OCI-LY1 (cell line): ENCODE measurements at regions not wholly inside any gene's neighbourhood (a gene's known extent, or its start where the extent isn't known, plus 50 kb on each side); places are given as distances from the start of the nearest gene placed in this dataset.
"Not testable (repeated sequence)": the region's sequence is repeated elsewhere in the genome, so short reads cannot be mapped to it uniquely, and the experiment has no call there.

ENCODE experiments used
- H2AFZ ChIP-seq: fragments of 200-600 bp; sonication (generic), shearing (Covaris generic); 2 replicates; pipeline ENCODE4 v1.6.0; 2014; ENCODE audit warnings: antibody characterized with exemption, mild to moderate bottlenecking, low read length
- H3F3A ChIP-seq: fragments of 200-600 bp; sonication (generic), shearing (Covaris generic); 2 replicates; pipeline ENCODE4 v1.6.0; 2014; ENCODE audit warnings: mild to moderate bottlenecking, antibody characterized with exemption, low read length, moderate library complexity; ENCODE audit not compliant: insufficient read depth
- H3K27ac ChIP-seq: fragments of 200-600 bp; sonication (generic); 2 replicates; pipeline ENCODE4 v1.5.1; 2014; ENCODE audit warnings: low read length, mixed run types, mild to moderate bottlenecking, low read depth; ENCODE audit not compliant: poor library complexity, severe bottlenecking
- H3K27me3 ChIP-seq: fragments of 200-600 bp; sonication (generic); 2 replicates; pipeline ENCODE4 v1.6.0; 2014; ENCODE audit warnings: antibody characterized with exemption, mild to moderate bottlenecking, low read length, moderate library complexity; ENCODE audit not compliant: insufficient read depth
- H3K36me3 ChIP-seq: fragments of 200-600 bp; sonication (generic); 2 replicates; pipeline ENCODE4 v1.6.1; 2014; ENCODE audit warnings: mild to moderate bottlenecking, antibody characterized with exemption, low read length, moderate library complexity, mixed read lengths; ENCODE audit not compliant: insufficient read depth
- H3K4me1 ChIP-seq: fragments of 200-600 bp; sonication (generic); 2 replicates; pipeline ENCODE4 v1.5.1; 2014; ENCODE audit warnings: mild to moderate bottlenecking, low read length, moderate library complexity; ENCODE audit not compliant: insufficient read depth, severe bottlenecking
- H3K4me2 ChIP-seq: fragments of 200-600 bp; sonication (generic), shearing (Covaris generic); 2 replicates; pipeline ENCODE4 v1.6.1; 2014; ENCODE audit warnings: low read length
- H3K4me3 ChIP-seq: fragments of 200-600 bp; sonication (generic); 2 replicates; pipeline ENCODE4 v1.5.1; 2014; ENCODE audit warnings: low read length, low read depth, mild to moderate bottlenecking, mixed read lengths; ENCODE audit not compliant: poor library complexity, severe bottlenecking
- H3K79me2 ChIP-seq: fragments of 200-600 bp; shearing (Covaris generic); 2 replicates; pipeline ENCODE4 v1.6.1; 2016; ENCODE audit warnings: mixed run types, low read length, mixed read lengths; ENCODE audit not compliant: insufficient read depth
- H3K9ac ChIP-seq: fragments of 200-600 bp; sonication (generic), shearing (Covaris generic); 2 replicates; pipeline ENCODE4 v1.6.1; 2014; ENCODE audit warnings: mild to moderate bottlenecking, low read length, mixed read lengths
- H3K9me2 ChIP-seq: fragments of 200-600 bp; sonication (generic), shearing (Covaris generic); 2 replicates; pipeline ENCODE4 v1.6.1; 2014; ENCODE audit warnings: low read depth, mild to moderate bottlenecking, low read length, mixed read lengths
- H3K9me3 ChIP-seq: fragments of 200-600 bp; shearing (Covaris generic); 2 replicates; pipeline ENCODE4 v1.6.1; 2014; ENCODE audit warnings: low read length, mixed read lengths
- H4K20me1 ChIP-seq: fragments of 200-600 bp; sonication (generic), shearing (Covaris generic); 2 replicates; pipeline ENCODE4 v1.6.0; 2016; ENCODE audit warnings: mild to moderate bottlenecking, low read length; ENCODE audit not compliant: insufficient read depth
- EZH2 ChIP-seq: fragments of 200-600 bp; sonication (generic), shearing (Covaris generic); IDR thresholded peaks from 2 replicates; pipeline ENCODE4 v1.8.0; 2017; ENCODE audit warnings: borderline replicate concordance, mixed run types, mild to moderate bottlenecking, antibody characterized with exemption, low read length, moderate library complexity, mixed read lengths
- TF ChIP-seq, protein P1 (sequence below): fragments of 200-600 bp; sonication (generic), shearing (Covaris generic); IDR thresholded peaks from 2 replicates; pipeline ENCODE4 v1.5.1; 2017; ENCODE audit warnings: mild to moderate bottlenecking, antibody characterized with exemption, low read length, moderate library complexity, mixed read lengths

GRCh38 chr6:67768972-67769371 lies 866.1 kb upstream of the ADGRB3 start:
- TF ChIP-seq, protein P1, sequence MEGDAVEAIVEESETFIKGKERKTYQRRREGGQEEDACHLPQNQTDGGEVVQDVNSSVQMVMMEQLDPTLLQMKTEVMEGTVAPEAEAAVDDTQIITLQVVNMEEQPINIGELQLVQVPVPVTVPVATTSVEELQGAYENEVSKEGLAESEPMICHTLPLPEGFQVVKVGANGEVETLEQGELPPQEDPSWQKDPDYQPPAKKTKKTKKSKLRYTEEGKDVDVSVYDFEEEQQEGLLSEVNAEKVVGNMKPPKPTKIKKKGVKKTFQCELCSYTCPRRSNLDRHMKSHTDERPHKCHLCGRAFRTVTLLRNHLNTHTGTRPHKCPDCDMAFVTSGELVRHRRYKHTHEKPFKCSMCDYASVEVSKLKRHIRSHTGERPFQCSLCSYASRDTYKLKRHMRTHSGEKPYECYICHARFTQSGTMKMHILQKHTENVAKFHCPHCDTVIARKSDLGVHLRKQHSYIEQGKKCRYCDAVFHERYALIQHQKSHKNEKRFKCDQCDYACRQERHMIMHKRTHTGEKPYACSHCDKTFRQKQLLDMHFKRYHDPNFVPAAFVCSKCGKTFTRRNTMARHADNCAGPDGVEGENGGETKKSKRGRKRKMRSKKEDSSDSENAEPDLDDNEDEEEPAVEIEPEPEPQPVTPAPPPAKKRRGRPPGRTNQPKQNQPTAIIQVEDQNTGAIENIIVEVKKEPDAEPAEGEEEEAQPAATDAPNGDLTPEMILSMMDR, result no peak
- no peak for TF ChIP-seq EZH2
- no peaks in the 10 kb centered on the region for H3K27me3 ChIP-seq
- no peaks in the 10 kb centered on the region for H3K4me1 ChIP-seq
- H3K79me2 ChIP-seq, result no peaks in the 10 kb centered on the region
- H3K4me2 ChIP-seq, result no peak overlapping the region
- no peak overlapping the region for H3K9ac ChIP-seq
- no peaks in the 10 kb centered on the region for H3K36me3 ChIP-seq
- H4K20me1 ChIP-seq, result no peaks in the 10 kb centered on the region
- H3K27ac ChIP-seq, result no peak overlapping the region
- no peaks in the 10 kb centered on the region for H3K9me2 ChIP-seq
- H3K4me3 ChIP-seq, result no peak overlapping the region
- no peak overlapping the region for H2AFZ ChIP-seq
- H3F3A ChIP-seq, result no peaks in the 10 kb centered on the region
- H3K9me3 ChIP-seq, result no peaks in the 10 kb centered on the region

GRCh38 chr6:67767046-67767822 lies 867.8 kb upstream of the ADGRB3 start:
- H3K79me2 ChIP-seq, H3K9ac ChIP-seq, H2AFZ ChIP-seq, H3K9me2 ChIP-seq, H3K9me3 ChIP-seq, H3K4me3 ChIP-seq, H3F3A ChIP-seq, H3K4me2 ChIP-seq, H3K27ac ChIP-seq, H3K4me1 ChIP-seq, H4K20me1 ChIP-seq, H3K27me3 ChIP-seq, H3K36me3 ChIP-seq: not testable (repeated sequence)

DNA sequence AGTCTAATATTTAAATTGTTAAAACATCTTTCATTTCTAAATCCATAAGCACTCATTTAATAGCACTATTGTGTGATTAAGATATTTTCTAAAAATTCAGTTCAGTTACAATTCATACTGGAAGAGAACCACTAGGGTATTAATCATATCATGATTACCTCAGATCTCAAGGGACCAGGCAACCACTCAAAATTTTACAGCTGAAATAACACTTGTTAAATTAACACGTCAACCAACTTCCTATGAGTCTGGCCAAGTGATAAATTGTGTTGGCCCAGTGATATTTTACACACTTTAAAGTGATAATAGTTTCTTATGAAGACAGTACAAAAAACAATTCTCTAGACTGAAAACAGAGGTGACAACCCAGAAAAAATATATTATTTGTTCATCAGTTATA lies 869.0 kb upstream of the ADGRB3 start:
- no peaks in the 10 kb centered on the region for H3K9me2 ChIP-seq
- H3K27me3 ChIP-seq, result no peaks in the 10 kb centered on the region
- no peaks in the 10 kb centered on the region for H3K9me3 ChIP-seq
- no peak overlapping the region for H2AFZ ChIP-seq
- no peaks in the 10 kb centered on the region for H3K4me1 ChIP-seq
- no peaks in the 10 kb centered on the region for H4K20me1 ChIP-seq
- no peaks in the 10 kb centered on the region for H3F3A ChIP-seq
- no peaks in the 10 kb centered on the region for H3K79me2 ChIP-seq
- no peak overlapping the region for H3K9ac ChIP-seq
- H3K36me3 ChIP-seq, result no peaks in the 10 kb centered on the region
- TF ChIP-seq, protein P1, result no peak
- no peak for TF ChIP-seq EZH2
- no peak overlapping the region for H3K4me3 ChIP-seq
- no peak overlapping the region for H3K27ac ChIP-seq
- no peak overlapping the region for H3K4me2 ChIP-seq

DNA sequence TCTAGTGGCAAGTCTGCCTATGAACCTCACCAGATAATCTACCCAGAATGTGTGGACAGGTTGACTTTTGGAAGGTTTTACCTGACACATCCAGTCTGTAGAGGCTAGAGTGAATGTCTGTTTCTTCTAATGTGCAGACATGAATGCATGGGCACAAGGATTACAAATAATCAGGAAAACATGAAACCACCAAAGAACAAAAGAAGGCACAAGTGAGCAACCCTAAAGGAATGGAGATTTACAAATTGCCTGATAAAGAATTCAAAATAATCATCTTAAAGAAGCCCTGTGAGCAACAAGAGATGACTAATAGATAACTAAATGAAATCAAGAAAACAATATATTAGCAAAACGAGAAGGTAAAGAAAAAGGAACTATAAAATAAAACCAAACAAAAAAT lies 876.1 kb upstream of the ADGRB3 start:
- Histone ChIP-seq H4K20me1 (no peaks in the 10 kb centered on the region), H3K9ac (no peak overlapping the region), H3K4me3 (no peak overlapping the region), H3K36me3 (no peaks in the 10 kb centered on the region), H2AFZ (no peak overlapping the region), H3K4me1 (no peaks in the 10 kb centered on the region), H3K4me2 (no peak overlapping the region), H3K27me3 (no peaks in the 10 kb centered on the region), H3K9me3 (no peaks in the 10 kb centered on the region), H3K9me2 (no peaks in the 10 kb centered on the region), H3K79me2 (no peaks in the 10 kb centered on the region), H3K27ac (no peak overlapping the region), H3F3A (no peaks in the 10 kb centered on the region)
- no peak for TF ChIP-seq EZH2
- TF ChIP-seq, protein P1, result no peak
